WTC11 (cell line): ENCODE measurements at regions not wholly inside any gene's neighbourhood (a gene's known extent, or its start where the extent isn't known, plus 50 kb on each side); places are given as distances from the start of the nearest gene placed in this dataset.

Experiments
- ATAC-seq: fragments of 200-7000 bp; cut with Tn5 transposase; 2 replicates; pipeline ENCODE4 v1.10.0; 2021; ENCODE audit warnings: mild to moderate bottlenecking, moderate library complexity
- CTCF ChIA-PET: fragments of 300-600 bp; sonication (Branson Sonifier 250); formaldehyde crosslinking; loops from one replicate; lab custom pipeline; 2021; ENCODE audit warnings: antibody characterized with exemption; lab: Charles Lee
- POLR2A ChIA-PET: fragments of 350-600 bp; sonication (Branson Sonifier 250); formaldehyde crosslinking; loops from one replicate; lab custom pipeline; 2021; ENCODE audit warnings: antibody characterized with exemption; lab: Charles Lee
- DNase-seq: peaks from one replicate; pipeline ENCODE4 v3.0.0; 2021; ENCODE audit warnings: low spot score
- H3K27ac Mint-ChIP-seq: 2 replicates; pipeline ENCODE4 v1.8.0; 2021; ENCODE audit warnings: mixed read lengths
- H3K27me3 Mint-ChIP-seq: 2 replicates; pipeline ENCODE4 v1.8.0; 2021; ENCODE audit warnings: low read depth, mild to moderate bottlenecking, moderate library complexity, mixed read lengths
- H3K36me3 Mint-ChIP-seq: 2 replicates; pipeline ENCODE4 v1.8.0; 2021; ENCODE audit warnings: mixed read lengths
- H3K4me1 Mint-ChIP-seq: 2 replicates; pipeline ENCODE4 v1.8.0; 2022; ENCODE audit warnings: mixed read lengths
- H3K4me3 Mint-ChIP-seq: 2 replicates; pipeline ENCODE4 v1.8.0; 2021; ENCODE audit warnings: mild to moderate bottlenecking, moderate library complexity, mixed read lengths
- H3K9me3 Mint-ChIP-seq: 2 replicates; pipeline ENCODE4 v1.8.0; 2021; ENCODE audit warnings: mixed read lengths
- ARID4B ChIP-seq: sonication (generic); formaldehyde crosslinking; IDR thresholded peaks from 2 replicates; pipeline ENCODE4 v1.8.0; 2023; ENCODE audit warnings: missing genetic modification reagents, mild to moderate bottlenecking, borderline replicate concordance
- CDX4 ChIP-seq: fragments of 250-450 bp; sonication (Bioruptor Pico); IDR thresholded peaks from 2 replicates; pipeline ENCODE4 v1.9.0; 2021; ENCODE audit warnings: moderate library complexity, mild to moderate bottlenecking, inconsistent platforms, borderline replicate concordance
- E2F5 ChIP-seq: sonication (generic); formaldehyde crosslinking; IDR thresholded peaks from 2 replicates; pipeline ENCODE4 v1.8.1; 2022; ENCODE audit warnings: mild to moderate bottlenecking, moderate library complexity, missing genetic modification reagents
- ESRRA ChIP-seq: sonication (generic); formaldehyde crosslinking; IDR thresholded peaks from 2 replicates; pipeline ENCODE4 v1.8.1; 2022; ENCODE audit warnings: mild to moderate bottlenecking, missing genetic modification reagents, borderline replicate concordance
- GABPB1 ChIP-seq: sonication (generic); formaldehyde crosslinking; IDR thresholded peaks from 2 replicates; pipeline ENCODE4 v1.8.1; 2023; ENCODE audit warnings: mild to moderate bottlenecking, missing genetic modification reagents
- HMGA2 ChIP-seq: fragments of 250-450 bp; sonication (Bioruptor Pico); IDR thresholded peaks from 2 replicates; pipeline ENCODE4 v1.4.0; 2021; ENCODE audit warnings: mild to moderate bottlenecking, moderate library complexity
- IRF1 ChIP-seq: sonication (generic); formaldehyde crosslinking; IDR thresholded peaks from 2 replicates; pipeline ENCODE4 v1.8.0; 2023; ENCODE audit warnings: missing genetic modification reagents
- MAX ChIP-seq: sonication (generic); formaldehyde crosslinking; IDR thresholded peaks from 2 replicates; pipeline ENCODE4 v1.8.0; 2022; ENCODE audit warnings: mild to moderate bottlenecking, missing genetic modification reagents
- MYBL2 ChIP-seq: sonication (generic); formaldehyde crosslinking; IDR thresholded peaks from 2 replicates; pipeline ENCODE4 v1.8.1; 2023; ENCODE audit warnings: mild to moderate bottlenecking, moderate library complexity, missing genetic modification reagents
- NFATC4 ChIP-seq: fragments of 250-450 bp; sonication (Bioruptor Pico); IDR thresholded peaks from 2 replicates; pipeline ENCODE4 v1.9.0; 2021; ENCODE audit warnings: mild to moderate bottlenecking
- NFE2L1 ChIP-seq: sonication (generic); formaldehyde crosslinking; IDR thresholded peaks from 2 replicates; pipeline ENCODE4 v1.8.1; 2023; ENCODE audit warnings: missing genetic modification reagents
- NFYB ChIP-seq: sonication (generic); formaldehyde crosslinking; conservative IDR thresholded peaks from 2 replicates; pipeline ENCODE4 v1.8.0; 2022; ENCODE audit warnings: low read depth, missing genetic modification reagents
- NR3C1 ChIP-seq: sonication (generic); formaldehyde crosslinking; conservative IDR thresholded peaks from 2 replicates; pipeline ENCODE4 v1.8.1; 2023; ENCODE audit warnings: low read depth, mild to moderate bottlenecking, missing genetic modification reagents
- SOX15 ChIP-seq: fragments of 250-450 bp; sonication (Bioruptor Pico); IDR thresholded peaks from 2 replicates; pipeline ENCODE4 v1.9.0; 2021; ENCODE audit warnings: mild to moderate bottlenecking
- TEAD1 ChIP-seq: sonication (generic); formaldehyde crosslinking; IDR thresholded peaks from 2 replicates; pipeline ENCODE4 v1.8.0; 2022; ENCODE audit warnings: mild to moderate bottlenecking, missing genetic modification reagents
- USF2 ChIP-seq: sonication (generic); formaldehyde crosslinking; IDR thresholded peaks from 2 replicates; pipeline ENCODE4 v1.8.1; 2023; ENCODE audit warnings: mild to moderate bottlenecking, missing genetic modification reagents, moderate library complexity
- ZNF138 ChIP-seq: sonication (generic); formaldehyde crosslinking; conservative IDR thresholded peaks from 2 replicates; pipeline ENCODE4 v1.8.1; 2022; ENCODE audit warnings: mild to moderate bottlenecking, moderate library complexity, missing genetic modification reagents
- ZNF396 ChIP-seq: fragments of 250-450 bp; sonication (Bioruptor Pico); IDR thresholded peaks from 2 replicates; pipeline ENCODE4 v1.8.0; 2021; ENCODE audit warnings: mild to moderate bottlenecking, moderate library complexity, borderline replicate concordance
- ZNF423 ChIP-seq: fragments of 250-450 bp; sonication (Bioruptor Pico); IDR thresholded peaks from 2 replicates; pipeline ENCODE4 v2.1.2; 2022; ENCODE audit warnings: mild to moderate bottlenecking, moderate library complexity
- ZNF532 ChIP-seq: fragments of 250-450 bp; sonication (Bioruptor Pico); IDR thresholded peaks from 2 replicates; pipeline ENCODE4 v1.9.0; 2021; ENCODE audit warnings: mild to moderate bottlenecking, borderline replicate concordance
- ZNF671 ChIP-seq: fragments of 250-450 bp; sonication (Bioruptor Pico); IDR thresholded peaks from 2 replicates; pipeline ENCODE4 v1.8.0; 2021; ENCODE audit warnings: mild to moderate bottlenecking

GRCh38 chr11:109073032-109073822, 348.8 kb upstream of the C11orf87 start:
- ChIA-PET POLR2A (no interaction called here), CTCF (no interaction called here)
- no peak overlapping the region for H3K4me3 Mint-ChIP-seq
- no peak for ATAC-seq
- H3K27ac Mint-ChIP-seq = no peak overlapping the region
- no peaks in the 10 kb centered on the region for H3K4me1 Mint-ChIP-seq
- H3K27me3 Mint-ChIP-seq = 0 out of 2 replicates have a peak, but pooled peaks cover 3% of the 10 kb centered on the region
- peaks cover 20% of the 10 kb centered on the region for H3K9me3 Mint-ChIP-seq
- DNase-seq = no peak
- TF ChIP-seq GABPB1 (CRISPR knock-in tag) = no peak
- no peak for TF ChIP-seq ZNF138 (CRISPR knock-in tag)
- no peak for TF ChIP-seq MAX
- TF ChIP-seq USF2 = no peak
- no peak for TF ChIP-seq E2F5
- TF ChIP-seq ESRRA = no peak
- no peak for TF ChIP-seq TEAD1 (CRISPR knock-in tag)
- TF ChIP-seq ZNF671 = no peak
- TF ChIP-seq NFYB = no peak
- H3K36me3 Mint-ChIP-seq = peaks cover 9% of the 10 kb centered on the region; the same call in 1 of the 2 replicates

GRCh38 chr11:109075976-109076375, 346.0 kb upstream of the C11orf87 start:
- Mint-ChIP-seq H3K36me3 (no peaks in the 10 kb centered on the region), H3K9me3 (peaks cover 8% of the 10 kb centered on the region), H3K27me3 (no peaks in the 10 kb centered on the region), H3K4me3 (no peak overlapping the region), H3K27ac (no peak overlapping the region), H3K4me1 (no peaks in the 10 kb centered on the region)
- DNase-seq = no peak
- CTCF ChIA-PET = no interaction called here
- POLR2A ChIA-PET = no interaction called here
- TF ChIP-seq ZNF532 = no peak
- no peak for TF ChIP-seq NFE2L1
- TF ChIP-seq HMGA2 (CRISPR knock-in tag) = no peak
- no peak for TF ChIP-seq CDX4 (CRISPR knock-in tag)
- no peak for TF ChIP-seq ZNF396 (CRISPR knock-in tag)
- no peak for ATAC-seq

- DNase-seq = no peak
- ChIA-PET POLR2A (no interaction called here), CTCF (no interaction called here)
- no peak for ATAC-seq
- Mint-ChIP-seq H3K4me3 (no peak overlapping the region), H3K27ac (no peak overlapping the region), H3K4me1 (no peaks in the 10 kb centered on the region), H3K36me3 (no peaks in the 10 kb centered on the region), H3K27me3 (no peaks in the 10 kb centered on the region), H3K9me3 (peaks cover 6% of the 10 kb centered on the region; the same call in 1 of the 2 replicates)
- TF ChIP-seq ARID4B (CRISPR knock-in tag) (no peak), IRF1 (CRISPR knock-in tag) (no peak), NFATC4 (CRISPR knock-in tag) (no peak), NFYB (no peak), MYBL2 (CRISPR knock-in tag) (no peak), ZNF423 (CRISPR knock-in tag) (no peak), SOX15 (CRISPR knock-in tag) (no peak), NR3C1 (no peak)
These were observed 345.1 kb upstream of the C11orf87 start for GRCh38 chr11:109076870-109077269.
